NB4 (cell line): ENCODE measurements at regions not wholly inside any gene's neighbourhood (a gene's known extent, or its start where the extent isn't known, plus 50 kb on each side); places are given as distances from the start of the nearest gene placed in this dataset.

ENCODE experiments used
- DNase-seq: peaks from one replicate; pipeline ENCODE4 v3.0.0; 2010; ENCODE audit warnings: low read depth
- H3K4me3 ChIP-seq: one replicate; pipeline ENCODE4 v1.5.1; 2011; ENCODE audit warnings: mild to moderate bottlenecking, low read depth, low read length, moderate library complexity
- CTCF ChIP-seq: IDR thresholded peaks from one replicate; pipeline ENCODE4 v1.5.1; 2012; ENCODE audit warnings: low read depth, low read length
- MYC ChIP-seq: IDR thresholded peaks from 2 replicates; pipeline ENCODE4 v1.6.1; 2011; ENCODE audit warnings: low read depth, low read length
- POLR2A ChIP-seq: IDR thresholded peaks from 2 replicates; pipeline ENCODE4 v1.6.1; 2011; ENCODE audit warnings: mild to moderate bottlenecking; ENCODE audit not compliant: insufficient read length; ENCODE audit errors: extremely low read depth
- TF ChIP-seq, protein P1 (sequence below): IDR thresholded peaks from 2 replicates; pipeline ENCODE4 v1.6.1; 2011; ENCODE audit warnings: low read depth, low read length

- TF ChIP-seq, protein P1, sequence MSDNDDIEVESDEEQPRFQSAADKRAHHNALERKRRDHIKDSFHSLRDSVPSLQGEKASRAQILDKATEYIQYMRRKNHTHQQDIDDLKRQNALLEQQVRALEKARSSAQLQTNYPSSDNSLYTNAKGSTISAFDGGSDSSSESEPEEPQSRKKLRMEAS, result no peak
- TF ChIP-seq MYC (no peak), CTCF (no peak), POLR2A (no peak)
- no peak for DNase-seq
- H3K4me3 ChIP-seq, result no peak overlapping the region
These were observed 321.5 kb downstream of the NFIB start for GRCh38 chr9:13992138-13993088.

GRCh38 chr9:13991395-13991794 is 322.5 kb downstream of the NFIB start:
- DNase-seq, result no peak
- TF ChIP-seq MYC, result no peak
- no peak for TF ChIP-seq POLR2A
- TF ChIP-seq, protein P1, result no peak
- no peak for TF ChIP-seq CTCF
- no peak overlapping the region for H3K4me3 ChIP-seq

GRCh38 chr9:13990994-13991393 is 322.9 kb downstream of the NFIB start:
- DNase-seq, result no peak
- no peak overlapping the region for H3K4me3 ChIP-seq
- TF ChIP-seq POLR2A (no peak), MYC (no peak), CTCF (no peak)
- TF ChIP-seq, protein P1, result no peak

- DNase-seq, result no peak
- no peak overlapping the region for H3K4me3 ChIP-seq
- TF ChIP-seq CTCF (no peak), POLR2A (no peak), MYC (no peak)
- TF ChIP-seq, protein P1, result no peak
These were observed 323.6 kb downstream of the NFIB start for GRCh38 chr9:13990331-13990730.

- TF ChIP-seq CTCF (no peak), POLR2A (no peak), MYC (no peak)
- TF ChIP-seq, protein P1, result no peak
- no peak overlapping the region for H3K4me3 ChIP-seq
- DNase-seq, result no peak
These were observed 325.0 kb downstream of the NFIB start for GRCh38 chr9:13988944-13989343.
